ENCODE measurements at regions not wholly inside any gene's neighbourhood (a gene's known extent, or its start where the extent isn't known, plus 50 kb on each side); places are given as distances from the start of the nearest gene placed in this dataset.
"Not testable (repeated sequence)": the region's sequence is repeated elsewhere in the genome, so short reads cannot be mapped to it uniquely, and the experiment has no call there.

GRCh38 chr4:171235521-171235920, 577.7 kb upstream of the GALNTL6 start:
- no peaks in the 10 kb centered on the region for H3K27me3 ChIP-seq (replicated peaks; ENCODE audit: control insufficient read depth, insufficient read depth, low read length)
- H3K4me3 ChIP-seq (ENCODE audit: low read depth, low read length), result no peak overlapping the region
- POLR2A ChIA-PET, result no interaction called here
- no peaks in the 10 kb centered on the region for H3K36me3 ChIP-seq (ENCODE audit: control insufficient read depth, insufficient read depth, low read length)
- Mint-ChIP-seq H3K4me3 (ENCODE audit: unreplicated experiment) (no peak overlapping the region), H3K27ac (ENCODE audit: unreplicated experiment) (no peak overlapping the region), H3K4me1 (ENCODE audit: low read depth, unreplicated experiment) (no peaks in the 10 kb centered on the region), H3K9me3 (ENCODE audit: unreplicated experiment) (no peaks in the 10 kb centered on the region), H3K36me3 (ENCODE audit: insufficient read depth, unreplicated experiment) (no peaks in the 10 kb centered on the region), H3K27me3 (ENCODE audit: insufficient read depth, unreplicated experiment) (no peaks in the 10 kb centered on the region)
- TF ChIP-seq CTCF (IDR thresholded peaks at IDR 0.05; ENCODE audit: insufficient read depth in 1 of 2, low read depth in 1 of 2, low read length in 1 of 2, severe bottlenecking in 1 of 2, unreplicated experiment in 1 of 2), result no peak
- BruUV-seq (replicated peaks), result no TSS peak
- H3K9me3 ChIP-seq, result no peaks in the 10 kb centered on the region
- no peaks in the 10 kb centered on the region for H3K4me1 ChIP-seq
- DNase-seq, result no peak
- intact Hi-C loops (cut with micrococcal nuclease; ENCODE audit: unreplicated experiment), result no loop called here
- CTCF ChIA-PET, result no interaction called here

GRCh38 chr4:171229354-171229753, 583.9 kb upstream of the GALNTL6 start:
- H3K36me3 ChIP-seq (ENCODE audit: control insufficient read depth, insufficient read depth, low read length); H3K4me1 Mint-ChIP-seq (ENCODE audit: low read depth, unreplicated experiment); DNase-seq; H3K4me1 ChIP-seq; H3K27me3 Mint-ChIP-seq (ENCODE audit: insufficient read depth, unreplicated experiment); CTCF ChIA-PET; H3K27me3 ChIP-seq (replicated peaks; ENCODE audit: control insufficient read depth, insufficient read depth, low read length); intact Hi-C loops (cut with micrococcal nuclease; ENCODE audit: unreplicated experiment); H3K4me3 ChIP-seq (ENCODE audit: low read depth, low read length); BruUV-seq (replicated peaks); H3K9me3 ChIP-seq; H3K9me3 Mint-ChIP-seq (ENCODE audit: unreplicated experiment); POLR2A ChIA-PET; H3K36me3 Mint-ChIP-seq (ENCODE audit: insufficient read depth, unreplicated experiment); H3K27ac Mint-ChIP-seq (ENCODE audit: unreplicated experiment); H3K4me3 Mint-ChIP-seq (ENCODE audit: unreplicated experiment): not testable (repeated sequence)

- Histone ChIP-seq H3K36me3 (ENCODE audit: control insufficient read depth, insufficient read depth, low read length) (no peaks in the 10 kb centered on the region), H3K27me3 (replicated peaks; ENCODE audit: control insufficient read depth, insufficient read depth, low read length) (no peaks in the 10 kb centered on the region), H3K4me3 (ENCODE audit: low read depth, low read length) (no peak overlapping the region), H3K4me1 (no peaks in the 10 kb centered on the region), H3K9me3 (no peaks in the 10 kb centered on the region)
- Mint-ChIP-seq H3K27me3 (ENCODE audit: insufficient read depth, unreplicated experiment) (no peaks in the 10 kb centered on the region), H3K9me3 (ENCODE audit: unreplicated experiment) (no peaks in the 10 kb centered on the region), H3K4me1 (ENCODE audit: low read depth, unreplicated experiment) (no peaks in the 10 kb centered on the region), H3K27ac (ENCODE audit: unreplicated experiment) (no peak overlapping the region), H3K36me3 (ENCODE audit: insufficient read depth, unreplicated experiment) (no peaks in the 10 kb centered on the region), H3K4me3 (ENCODE audit: unreplicated experiment) (no peak overlapping the region)
- ChIA-PET POLR2A (no interaction called here), CTCF (no interaction called here)
- TF ChIP-seq CTCF (IDR thresholded peaks at IDR 0.05; ENCODE audit: insufficient read depth in 1 of 2, low read depth in 1 of 2, low read length in 1 of 2, severe bottlenecking in 1 of 2, unreplicated experiment in 1 of 2), result no peak
- BruUV-seq (replicated peaks), result no TSS peak
- intact Hi-C loops (cut with micrococcal nuclease; ENCODE audit: unreplicated experiment), result no loop called here
- DNase-seq, result no peak
Measured at GRCh38 chr4:171221181-171221580, 592.0 kb upstream of the GALNTL6 start.

GRCh38 chr4:171203425-171203824, 609.8 kb upstream of the GALNTL6 start:
- CTCF ChIA-PET, result no interaction called here
- BruUV-seq (replicated peaks), result no TSS peak
- Mint-ChIP-seq H3K9me3 (ENCODE audit: unreplicated experiment) (no peaks in the 10 kb centered on the region), H3K4me1 (ENCODE audit: low read depth, unreplicated experiment) (peaks cover 7% of the 10 kb centered on the region), H3K27me3 (ENCODE audit: insufficient read depth, unreplicated experiment) (peaks cover 2% of the 10 kb centered on the region), H3K27ac (ENCODE audit: unreplicated experiment) (no peak overlapping the region), H3K4me3 (ENCODE audit: unreplicated experiment) (no peak overlapping the region), H3K36me3 (ENCODE audit: insufficient read depth, unreplicated experiment) (no peaks in the 10 kb centered on the region)
- H3K27me3 ChIP-seq (replicated peaks; ENCODE audit: control insufficient read depth, insufficient read depth, low read length), result no peaks in the 10 kb centered on the region
- peaks cover 8% of the 10 kb centered on the region; the same call in 1 of the 2 replicates for H3K4me1 ChIP-seq
- DNase-seq, result no peak
- no peak overlapping the region for H3K4me3 ChIP-seq (ENCODE audit: low read depth, low read length)
- TF ChIP-seq CTCF (IDR thresholded peaks at IDR 0.05; ENCODE audit: insufficient read depth in 1 of 2, low read depth in 1 of 2, low read length in 1 of 2, severe bottlenecking in 1 of 2, unreplicated experiment in 1 of 2), result no peak
- intact Hi-C loops (cut with micrococcal nuclease; ENCODE audit: unreplicated experiment), result no loop called here
- H3K36me3 ChIP-seq (ENCODE audit: control insufficient read depth, insufficient read depth, low read length), result no peaks in the 10 kb centered on the region
- POLR2A ChIA-PET, result no interaction called here
- H3K9me3 ChIP-seq, result no peaks in the 10 kb centered on the region
